ENCODE measurements at regions not wholly inside any gene's neighbourhood (a gene's known extent, or its start where the extent isn't known, plus 50 kb on each side); places are given as distances from the start of the nearest gene placed in this dataset.

DNA sequence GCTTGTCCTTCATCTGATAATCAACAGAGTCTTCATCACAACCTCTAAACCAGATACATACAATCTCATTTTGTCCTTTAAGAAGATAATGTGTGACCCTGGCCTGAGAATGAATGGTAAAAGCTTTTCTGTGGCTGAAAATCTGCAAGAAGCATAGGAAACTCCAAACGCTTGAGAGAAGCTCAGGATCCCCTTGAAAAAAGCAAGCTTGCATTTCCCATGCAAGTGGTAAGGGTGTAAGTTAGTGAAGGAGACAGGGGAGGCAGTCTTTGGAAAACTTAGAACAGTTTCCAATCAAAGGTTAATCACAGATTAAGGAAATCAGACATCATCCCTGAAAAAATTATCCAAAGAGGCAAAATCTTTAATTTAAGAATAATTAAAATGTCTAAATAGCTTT, 413.6 kb upstream of the SALL3 start:
- TF ChIP-seq EZH2phosphoT487 (IDR thresholded peaks at IDR 0.05; ENCODE audit: borderline replicate concordance, low read length) (no peak), CTCF (IDR thresholded peaks at IDR 0.05; ENCODE audit: low read depth, low read length, poor library complexity, severe bottlenecking) (no peak)
